ENCODE measurements at regions not wholly inside any gene's neighbourhood (a gene's known extent, or its start where the extent isn't known, plus 50 kb on each side); places are given as distances from the start of the nearest gene placed in this dataset.

- no peak for DNase-seq
These were observed 187.8 kb upstream of the FAM98A start for GRCh38 chr2:33786881-33787280.

GRCh38 chr2:33785201-33786106, 186.4 kb upstream of the FAM98A start:
- no peak for DNase-seq

- DNase-seq = no peak
These were observed 185.4 kb upstream of the FAM98A start for GRCh38 chr2:33784488-33784887.

- no peak for DNase-seq
These were observed 183.5 kb upstream of the FAM98A start for GRCh38 chr2:33782395-33783230.

- DNase-seq = no peak
These were observed 178.7 kb upstream of the FAM98A start for GRCh38 chr2:33777786-33778185.

GRCh38 chr2:33775306-33775705, 176.2 kb upstream of the FAM98A start:
- no peak for DNase-seq

GRCh38 chr2:33770023-33770422, 170.9 kb upstream of the FAM98A start:
- DNase-seq = no peak

- DNase-seq = no peak
These were observed 167.1 kb upstream of the FAM98A start for GRCh38 chr2:33766175-33766574.

GRCh38 chr2:33765122-33765521, 166.0 kb upstream of the FAM98A start:
- no peak for DNase-seq

GRCh38 chr2:33764551-33764950, 165.5 kb upstream of the FAM98A start:
- no peak for DNase-seq

- no peak for DNase-seq
These were observed 164.7 kb upstream of the FAM98A start for GRCh38 chr2:33763671-33764310.

- no peak for DNase-seq
These were observed 163.5 kb upstream of the FAM98A start for GRCh38 chr2:33762636-33763035.

- DNase-seq = no peak
These were observed 147.2 kb upstream of the FAM98A start for GRCh38 chr2:33746208-33746800.

- no peak for DNase-seq
These were observed 136.0 kb upstream of the FAM98A start for GRCh38 chr2:33735096-33735495.

- no peak for DNase-seq
These were observed 131.7 kb upstream of the FAM98A start for GRCh38 chr2:33730804-33731203.

GRCh38 chr2:33730193-33730592, 131.1 kb upstream of the FAM98A start:
- DNase-seq = no peak

- DNase-seq = no peak
These were observed 130.3 kb upstream of the FAM98A start for GRCh38 chr2:33729353-33729752.

GRCh38 chr2:33728106-33728505, 129.0 kb upstream of the FAM98A start:
- DNase-seq = no peak

- DNase-seq = no peak
These were observed 128.4 kb upstream of the FAM98A start for GRCh38 chr2:33727361-33728032.

GRCh38 chr2:33726415-33726814, 127.3 kb upstream of the FAM98A start:
- DNase-seq = no peak

GRCh38 chr2:33723329-33723728, 124.2 kb upstream of the FAM98A start:
- no peak for DNase-seq

GRCh38 chr2:33719067-33719466, 120.0 kb upstream of the FAM98A start:
- DNase-seq = no peak

Data from NCI-H2029 treated with DMSO at 0.1 percent for 48 hours (cell line).